RWPE2 (cell line): ENCODE measurements at regions not wholly inside any gene's neighbourhood (a gene's known extent, or its start where the extent isn't known, plus 50 kb on each side); places are given as distances from the start of the nearest gene placed in this dataset.

Experiments
- ATAC-seq: fragments of 200-7000 bp; cut with Tn5 transposase; 3 replicates; pipeline ENCODE4 v1.9.1; 2021; ENCODE audit warnings: low read depth
- DNase-seq: peaks from one replicate; pipeline ENCODE4 v3.0.0-alpha.2; 2020; ENCODE audit warnings: low spot score
- H3K27ac ChIP-seq: fragments of 450-650 bp; 2 replicates; pipeline ENCODE4 v1.5.1; 2017; ENCODE audit warnings: mild to moderate bottlenecking; ENCODE audit not compliant: poor library complexity, severe bottlenecking
- H3K27me3 ChIP-seq: fragments of 250-450 bp; sonication (Bioruptor Pico); 2 replicates; pipeline ENCODE4 v1.5.1; 2021; ENCODE audit warnings: mild to moderate bottlenecking, moderate library complexity; ENCODE audit not compliant: insufficient read depth, poor library complexity, severe bottlenecking
- H3K36me3 ChIP-seq: fragments of 250-450 bp; sonication (Bioruptor Pico); 2 replicates; pipeline ENCODE4 v1.5.1; 2020; ENCODE audit warnings: low read depth, mild to moderate bottlenecking, moderate library complexity
- H3K4me1 ChIP-seq: fragments of 250-450 bp; sonication (Bioruptor Pico); 2 replicates; pipeline ENCODE4 v1.5.1; 2021; ENCODE audit warnings: mild to moderate bottlenecking, moderate library complexity; ENCODE audit not compliant: insufficient read depth, poor library complexity, severe bottlenecking
- H3K4me3 ChIP-seq: fragments of 250-450 bp; sonication (Bioruptor Pico); 2 replicates; pipeline ENCODE4 v1.5.1; 2021; ENCODE audit warnings: mild to moderate bottlenecking, moderate library complexity; ENCODE audit not compliant: severe bottlenecking
- H3K9me3 ChIP-seq: fragments of 250-450 bp; sonication (Bioruptor Pico); 2 replicates; pipeline ENCODE4 v1.5.1; 2021; ENCODE audit warnings: mild to moderate bottlenecking, moderate library complexity; ENCODE audit not compliant: severe bottlenecking
- TF ChIP-seq, protein P1 (sequence below): fragments of 450-650 bp; IDR thresholded peaks from one replicate; pipeline ENCODE4 v1.5.1; 2017; ENCODE audit warnings: mild to moderate bottlenecking, moderate library complexity; ENCODE audit not compliant: poor library complexity, severe bottlenecking

DNA sequence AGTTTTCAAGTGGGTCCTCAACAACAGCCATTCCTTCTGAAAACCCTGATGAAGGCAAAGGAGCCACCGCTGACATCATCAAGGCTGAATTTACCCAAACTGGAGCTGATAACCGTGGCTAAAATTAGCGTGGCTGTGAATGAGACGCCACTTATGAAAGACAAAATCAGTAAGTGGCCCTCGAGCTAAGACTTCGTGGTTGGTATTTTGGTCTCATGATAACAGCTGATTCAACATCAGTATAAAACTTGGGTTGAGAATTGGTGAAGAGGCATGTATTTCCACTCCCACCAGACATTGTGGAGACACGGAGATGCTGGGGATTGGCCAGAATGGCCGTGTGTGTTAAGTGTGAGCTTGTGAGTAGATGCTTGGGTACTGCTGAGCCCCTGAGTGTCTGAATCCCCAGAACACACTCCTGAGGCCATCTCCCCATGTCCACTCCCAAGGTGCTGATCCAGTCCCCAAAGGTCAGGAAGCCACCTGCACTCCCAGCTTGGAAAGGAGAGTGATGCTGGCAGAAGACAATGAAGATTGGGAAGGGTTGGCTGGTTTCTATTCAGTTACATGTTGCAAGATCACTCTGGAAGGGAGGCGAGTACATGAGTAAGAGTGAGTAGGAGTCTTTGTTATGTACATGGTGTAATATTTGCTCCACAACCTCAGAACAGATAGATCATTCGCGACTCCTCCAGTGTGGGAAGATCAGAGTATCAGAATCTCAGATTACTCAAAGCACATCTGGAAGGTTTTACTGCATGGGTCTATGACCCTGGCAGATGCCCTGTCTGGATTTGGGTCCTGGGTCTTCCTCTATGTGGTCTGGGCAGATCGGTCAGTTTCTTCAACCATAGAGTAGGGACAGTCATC is 207.7 kb downstream of the HS3ST3A1 start:
- H3K27me3 ChIP-seq, result no peaks in the 10 kb centered on the region
- no peaks in the 10 kb centered on the region for H3K36me3 ChIP-seq
- TF ChIP-seq, protein P1, sequence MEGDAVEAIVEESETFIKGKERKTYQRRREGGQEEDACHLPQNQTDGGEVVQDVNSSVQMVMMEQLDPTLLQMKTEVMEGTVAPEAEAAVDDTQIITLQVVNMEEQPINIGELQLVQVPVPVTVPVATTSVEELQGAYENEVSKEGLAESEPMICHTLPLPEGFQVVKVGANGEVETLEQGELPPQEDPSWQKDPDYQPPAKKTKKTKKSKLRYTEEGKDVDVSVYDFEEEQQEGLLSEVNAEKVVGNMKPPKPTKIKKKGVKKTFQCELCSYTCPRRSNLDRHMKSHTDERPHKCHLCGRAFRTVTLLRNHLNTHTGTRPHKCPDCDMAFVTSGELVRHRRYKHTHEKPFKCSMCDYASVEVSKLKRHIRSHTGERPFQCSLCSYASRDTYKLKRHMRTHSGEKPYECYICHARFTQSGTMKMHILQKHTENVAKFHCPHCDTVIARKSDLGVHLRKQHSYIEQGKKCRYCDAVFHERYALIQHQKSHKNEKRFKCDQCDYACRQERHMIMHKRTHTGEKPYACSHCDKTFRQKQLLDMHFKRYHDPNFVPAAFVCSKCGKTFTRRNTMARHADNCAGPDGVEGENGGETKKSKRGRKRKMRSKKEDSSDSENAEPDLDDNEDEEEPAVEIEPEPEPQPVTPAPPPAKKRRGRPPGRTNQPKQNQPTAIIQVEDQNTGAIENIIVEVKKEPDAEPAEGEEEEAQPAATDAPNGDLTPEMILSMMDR, result no peak
- H3K27ac ChIP-seq, result peak overlapping the region; percentile 71
- DNase-seq, result no peak
- H3K4me1 ChIP-seq, result peaks cover 34% of the 10 kb centered on the region
- no peak overlapping the region for H3K4me3 ChIP-seq
- no peaks in the 10 kb centered on the region for H3K9me3 ChIP-seq
- peak; percentile 92 for ATAC-seq

DNA sequence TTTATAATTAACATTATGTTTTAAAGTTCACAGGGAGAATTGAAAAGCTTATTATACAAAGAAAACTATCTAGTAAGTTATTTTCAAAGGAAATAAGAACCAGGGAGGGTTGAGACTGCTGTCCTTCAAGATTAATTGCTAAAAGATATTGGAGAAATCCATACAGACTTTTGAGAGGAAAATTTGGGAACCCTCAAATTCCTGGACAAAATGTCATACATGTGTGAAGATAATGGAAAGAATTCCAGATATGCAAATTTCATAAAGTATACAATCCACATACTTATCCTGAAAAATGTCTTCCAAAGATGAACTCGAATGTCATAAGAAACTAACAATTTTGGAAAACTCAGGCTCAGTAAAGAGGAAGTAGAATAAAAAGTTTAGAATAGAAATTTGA is 213.8 kb downstream of the HS3ST3A1 start:
- Histone ChIP-seq H3K4me3 (no peak overlapping the region), H3K36me3 (no peaks in the 10 kb centered on the region), H3K4me1 (peaks cover 15% of the 10 kb centered on the region), H3K27me3 (no peaks in the 10 kb centered on the region), H3K9me3 (no peaks in the 10 kb centered on the region), H3K27ac (no peak overlapping the region)
- ATAC-seq (no peak), DNase-seq (no peak)
- TF ChIP-seq, protein P1, result no peak

DNA sequence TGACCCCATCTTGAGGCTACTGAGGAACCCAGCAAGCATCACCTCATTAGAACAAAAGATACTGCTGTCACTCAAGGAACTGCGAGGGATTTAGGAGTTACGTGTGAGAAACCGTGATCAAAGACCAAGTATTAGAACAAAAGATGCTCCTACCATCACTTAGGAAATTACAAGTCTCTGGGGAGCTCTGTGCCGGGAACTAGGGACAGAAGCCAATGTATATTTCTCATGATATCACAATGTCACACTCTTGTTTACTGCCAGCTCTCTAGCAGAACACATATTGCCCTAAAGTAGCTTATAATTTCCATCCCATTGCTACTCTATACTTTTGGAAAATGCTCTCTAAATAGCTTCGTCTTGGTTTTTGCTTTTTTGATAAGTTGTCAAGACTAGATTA is 214.5 kb downstream of the HS3ST3A1 start:
- no peaks in the 10 kb centered on the region for H3K36me3 ChIP-seq
- no peak for ATAC-seq
- H3K4me1 ChIP-seq, result peaks cover 13% of the 10 kb centered on the region
- DNase-seq, result no peak
- no peaks in the 10 kb centered on the region for H3K9me3 ChIP-seq
- H3K27ac ChIP-seq, result no peak overlapping the region
- H3K27me3 ChIP-seq, result no peaks in the 10 kb centered on the region
- TF ChIP-seq, protein P1, result no peak
- H3K4me3 ChIP-seq, result no peak overlapping the region

DNA sequence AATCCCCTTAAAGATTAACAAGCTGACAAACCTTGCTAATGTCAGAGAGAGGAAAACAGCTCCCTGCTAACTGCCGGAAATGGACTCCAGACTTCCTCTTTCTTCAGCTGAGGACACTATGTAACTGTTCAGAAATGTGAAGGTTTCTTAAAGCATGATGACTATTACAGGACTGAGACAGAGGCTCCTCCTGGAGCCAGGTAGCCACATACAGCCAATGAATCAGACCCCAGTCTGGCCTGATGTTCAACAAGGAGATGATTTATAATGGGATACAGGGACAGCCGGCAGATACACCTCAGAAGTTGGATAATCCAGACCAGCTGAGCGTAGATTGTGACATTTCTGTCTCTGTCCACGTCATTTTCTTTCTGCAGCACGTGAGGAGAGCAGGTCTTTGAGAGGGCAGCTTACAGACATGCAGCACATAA is 216.2 kb downstream of the HS3ST3A1 start:
- H3K4me1 ChIP-seq, result peaks cover 6% of the 10 kb centered on the region
- no peak for DNase-seq
- H3K9me3 ChIP-seq, result no peaks in the 10 kb centered on the region
- TF ChIP-seq, protein P1, result no peak
- no peaks in the 10 kb centered on the region for H3K27me3 ChIP-seq
- peak; percentile 98 for ATAC-seq
- H3K36me3 ChIP-seq, result no peaks in the 10 kb centered on the region
- no peak overlapping the region for H3K4me3 ChIP-seq
- peak overlapping the region; percentile 54 for H3K27ac ChIP-seq

DNA sequence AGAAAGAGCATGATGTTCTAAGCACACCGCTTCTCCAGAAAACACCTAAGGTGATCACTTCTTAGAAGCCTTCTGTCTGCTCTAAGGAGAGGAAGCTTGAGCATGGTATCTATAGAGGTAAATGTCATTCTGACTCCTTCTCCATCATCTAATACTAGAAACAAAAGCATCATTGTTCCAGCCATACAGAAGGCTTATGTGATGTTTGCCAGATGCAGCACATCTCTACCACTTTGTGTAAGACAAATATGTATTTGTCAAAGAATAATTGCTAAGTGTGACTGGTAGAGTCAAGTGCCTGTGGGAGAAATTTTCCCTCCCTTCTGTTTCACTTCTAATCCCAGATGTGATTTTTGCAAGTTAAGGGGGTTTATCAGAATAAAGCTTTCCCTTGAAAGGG is 217.1 kb downstream of the HS3ST3A1 start:
- peak overlapping the region; percentile 54 for H3K27ac ChIP-seq
- no peak overlapping the region for H3K4me3 ChIP-seq
- TF ChIP-seq, protein P1, result no peak
- H3K36me3 ChIP-seq, result no peaks in the 10 kb centered on the region
- no peaks in the 10 kb centered on the region for H3K27me3 ChIP-seq
- ATAC-seq (no peak), DNase-seq (no peak)
- H3K9me3 ChIP-seq, result no peaks in the 10 kb centered on the region
- H3K4me1 ChIP-seq, result peaks cover 6% of the 10 kb centered on the region
